Body of pancreas (tissue), 4 donors: ENCODE measurements at regions not wholly inside any gene's neighbourhood (a gene's known extent, or its start where the extent isn't known, plus 50 kb on each side); places are given as distances from the start of the nearest gene placed in this dataset.

Experiments
- ATAC-seq: fragments of 150-250 bp; one replicate; pipeline ENCODE4 v1.9.1; 2016
- DNase-seq, 4 donors: peaks; one replicate each; pipeline ENCODE4 v3.0.0-alpha.2; 2019
- H3K27ac ChIP-seq, 4 donors: fragments of 200-600 bp; sonication (generic); 1 replicate in 3 of 4; 2 replicates in 1 of 4; pipeline versions ENCODE4 v1.5.1 to v1.6.1; 2016 to 2019; ENCODE audit warnings: mild to moderate bottlenecking in 1 of 4, mixed read lengths in 1 of 4, moderate library complexity in 1 of 4
- H3K27me3 ChIP-seq, 2 donors: fragments of 200-600 bp; sonication (generic); one replicate each; pipeline ENCODE4 v1.6.0; 2016; ENCODE audit warnings: mild to moderate bottlenecking in 1 of 2
- H3K36me3 ChIP-seq, 2 donors: fragments of 200-600 bp; sonication (generic); replicated peaks in 1 of 2; 2 replicates each; pipeline ENCODE4 v1.5.1; 2016; ENCODE audit warnings: low read depth in 2 of 2; ENCODE audit not compliant: insufficient read depth in 1 of 2
- H3K4me1 ChIP-seq: fragments of 200-600 bp; sonication (generic); one replicate; pipeline ENCODE4 v1.6.0; 2016
- H3K4me3 ChIP-seq, 2 donors: fragments of 200-600 bp; sonication (generic); 1 replicate in 1 of 2; 2 replicates in 1 of 2; pipeline ENCODE4 v1.5.1; 2016 to 2019
- H3K9me3 ChIP-seq, 3 donors: fragments of 200-600 bp; sonication (generic); 1 replicate in 2 of 3; 2 replicates in 1 of 3; pipeline ENCODE4 v1.5.1; 2016
- CTCF ChIP-seq, 7 experiments: fragments of 450-650 bp in 4 of 7; fragments of 200-600 bp in 3 of 7; sonication (generic) in 3 of 7; IDR thresholded peaks; one replicate each; pipeline ENCODE4 v1.5.1; 2016 to 2019; ENCODE audit warnings: antibody characterized with exemption in 7 of 7
- POLR2A ChIP-seq, 3 donors: fragments of 450-650 bp; IDR thresholded peaks; one replicate each; pipeline ENCODE4 v1.6.1; 2016; ENCODE audit warnings: antibody characterized with exemption in 3 of 3, mild to moderate bottlenecking in 2 of 3
- WGBS, 2 donors: methylation state at CpG; one replicate each; pipeline ENCODE4 v1.1.5; 2017; 5-methylcytosine and 5-hydroxymethylcytosine counted together
- intact Hi-C: fragments of 100-400 bp; cut with DNase I; formaldehyde crosslinking; loops from one replicate; pipeline ENCODE4 v1.15.1; 2023

- intact Hi-C loops: no loop called here
- DNase-seq: no peak
- no peaks in the 10 kb centered on the region for H3K4me1 ChIP-seq
- no peak for ATAC-seq
- WGBS, 2 donors: 12 to 14% methylated on average over 1 of the region's 1 CpG
- no peaks in the 10 kb centered on the region for H3K36me3 ChIP-seq
- H3K9me3 ChIP-seq: no peaks in the 10 kb centered on the region
- H3K4me3 ChIP-seq: no peak overlapping the region
- TF ChIP-seq CTCF (IDR thresholded peaks at IDR 0.05) (peak; percentile 24 to 63 (median 50)), POLR2A (IDR thresholded peaks at IDR 0.05) (no peak)
- no peak overlapping the region for H3K27ac ChIP-seq
- H3K27me3 ChIP-seq: no peaks in the 10 kb centered on the region
Measured at GRCh38 chrX:100512471-100512870, 72.3 kb upstream of the TNMD start.

- intact Hi-C loops: no loop called here
- H3K27me3 ChIP-seq: no peaks in the 10 kb centered on the region
- no peak for ATAC-seq
- no peak overlapping the region for H3K27ac ChIP-seq
- 43 to 58% methylated on average over 6 of the region's 6 CpGs for WGBS, 2 donors
- no peaks in the 10 kb centered on the region for H3K36me3 ChIP-seq
- DNase-seq: no peak
- H3K4me3 ChIP-seq: no peak overlapping the region
- TF ChIP-seq CTCF (IDR thresholded peaks at IDR 0.05) (no peak), POLR2A (IDR thresholded peaks at IDR 0.05) (no peak)
- H3K9me3 ChIP-seq: no peaks in the 10 kb centered on the region
- no peaks in the 10 kb centered on the region for H3K4me1 ChIP-seq
Measured at GRCh38 chrX:100494646-100495370, 84.7 kb upstream of the PCDH19 start.

GRCh38 chrX:100491174-100491573, 81.1 kb upstream of the PCDH19 start:
- Histone ChIP-seq H3K9me3 (no peaks in the 10 kb centered on the region), H3K36me3 (no peaks in the 10 kb centered on the region), H3K27me3 (no peaks in the 10 kb centered on the region), H3K4me1 (no peaks in the 10 kb centered on the region), H3K4me3 (no peak overlapping the region), H3K27ac (no peak overlapping the region)
- ATAC-seq: no peak
- intact Hi-C loops: no loop called here
- 56 to 88% methylated on average over 1 of the region's 1 CpG for WGBS, 2 donors
- DNase-seq: no peak
- no peak for TF ChIP-seq POLR2A (IDR thresholded peaks at IDR 0.05)
- no peak for TF ChIP-seq CTCF (IDR thresholded peaks at IDR 0.05)

- TF ChIP-seq POLR2A (IDR thresholded peaks at IDR 0.05) (no peak), CTCF (IDR thresholded peaks at IDR 0.05) (no peak)
- ATAC-seq (no peak), DNase-seq (no peak)
- Histone ChIP-seq H3K27ac (no peak overlapping the region), H3K4me3 (no peak overlapping the region), H3K36me3 (no peaks in the 10 kb centered on the region), H3K27me3 (no peaks in the 10 kb centered on the region), H3K9me3 (no peaks in the 10 kb centered on the region), H3K4me1 (no peaks in the 10 kb centered on the region)
- WGBS, 2 donors: 50 to 54% methylated on average over 3 of the region's 3 CpGs
- intact Hi-C loops: no loop called here
Measured at GRCh38 chrX:100487795-100488194, 77.7 kb upstream of the PCDH19 start.

GRCh38 chrX:100484971-100485370, 74.9 kb upstream of the PCDH19 start:
- Histone ChIP-seq H3K36me3 (no peaks in the 10 kb centered on the region), H3K27me3 (no peaks in the 10 kb centered on the region), H3K4me1 (no peaks in the 10 kb centered on the region), H3K27ac (no peak overlapping the region), H3K4me3 (no peak overlapping the region), H3K9me3 (no peaks in the 10 kb centered on the region)
- intact Hi-C loops: no loop called here
- TF ChIP-seq CTCF (IDR thresholded peaks at IDR 0.05) (no peak), POLR2A (IDR thresholded peaks at IDR 0.05) (no peak)
- DNase-seq: no peak
- no peak for ATAC-seq
- WGBS, 2 donors: 44 to 80% methylated on average over 1 of the region's 1 CpG
